AG20443 (cell line): ENCODE measurements at regions not wholly inside any gene's neighbourhood (a gene's known extent, or its start where the extent isn't known, plus 50 kb on each side); places are given as distances from the start of the nearest gene placed in this dataset.
"Not testable (repeated sequence)": the region's sequence is repeated elsewhere in the genome, so short reads cannot be mapped to it uniquely, and the experiment has no call there.

Experiments
- DNase-seq: peaks from one replicate; pipeline ENCODE4 v3.0.0; 2012; ENCODE audit warnings: low spot score, mixed read lengths

- not testable (repeated sequence) for DNase-seq
Observed at GRCh38 chr5:1635477-1635876, 111.7 kb upstream of the LPCAT1 start.

- DNase-seq: no peak
Observed at GRCh38 chr5:1634337-1634661, 110.5 kb upstream of the LPCAT1 start.

GRCh38 chr5:1633605-1634336 is 110.0 kb upstream of the LPCAT1 start:
- peak; percentile 91 for DNase-seq

- not testable (repeated sequence) for DNase-seq
Observed at GRCh38 chr5:1631004-1631403, 107.2 kb upstream of the LPCAT1 start.

GRCh38 chr5:1626397-1626796 is 102.6 kb upstream of the LPCAT1 start:
- DNase-seq: not testable (repeated sequence)

- DNase-seq: not testable (repeated sequence)
Observed at GRCh38 chr5:1619531-1619930, 95.8 kb upstream of the LPCAT1 start.

GRCh38 chr5:1618296-1618865 is 94.6 kb upstream of the LPCAT1 start:
- DNase-seq: not testable (repeated sequence)

GRCh38 chr5:1617236-1617755 is 93.5 kb upstream of the LPCAT1 start:
- DNase-seq: not testable (repeated sequence)

- not testable (repeated sequence) for DNase-seq
Observed at GRCh38 chr5:1613515-1613914, 89.8 kb upstream of the LPCAT1 start.

- not testable (repeated sequence) for DNase-seq
Observed at GRCh38 chr5:1610526-1610925, 86.8 kb upstream of the LPCAT1 start.

- DNase-seq: not testable (repeated sequence)
Observed at GRCh38 chr5:1609111-1609510, 85.4 kb upstream of the LPCAT1 start.

GRCh38 chr5:1608336-1608735 is 84.6 kb upstream of the LPCAT1 start:
- peak; percentile 11 for DNase-seq

- DNase-seq: not testable (repeated sequence)
Observed at GRCh38 chr5:1606951-1607350, 83.2 kb upstream of the LPCAT1 start.

GRCh38 chr5:1603916-1604315 is 80.2 kb upstream of the LPCAT1 start:
- not testable (repeated sequence) for DNase-seq

- not testable (repeated sequence) for DNase-seq
Observed at GRCh38 chr5:1601565-1601964, 77.8 kb upstream of the LPCAT1 start.

- DNase-seq: not testable (repeated sequence)
Observed at GRCh38 chr5:1598950-1599737, 75.4 kb upstream of the LPCAT1 start.

- DNase-seq: not testable (repeated sequence)
Observed at GRCh38 chr5:1597093-1597473, 73.3 kb upstream of the LPCAT1 start.

GRCh38 chr5:1596462-1597092 is 72.8 kb upstream of the LPCAT1 start:
- not testable (repeated sequence) for DNase-seq

GRCh38 chr5:1594357-1595106 is 70.8 kb upstream of the LPCAT1 start:
- peak; percentile 77 for DNase-seq

- DNase-seq: peak; percentile 6
Observed at GRCh38 chr5:1593903-1594356, 70.2 kb upstream of the LPCAT1 start.

- DNase-seq: not testable (repeated sequence)
Observed at GRCh38 chr5:1588071-1588694, 64.4 kb upstream of the LPCAT1 start.
